Choroid plexus epithelial cell (primary cell): ENCODE measurements at regions not wholly inside any gene's neighbourhood (a gene's known extent, or its start where the extent isn't known, plus 50 kb on each side); places are given as distances from the start of the nearest gene placed in this dataset.

Experiments
- DNase-seq: peaks from one replicate; pipeline ENCODE4 v3.0.0-alpha.2; 2010; ENCODE audit warnings: low read depth
- H3K4me3 ChIP-seq: 2 replicates; pipeline ENCODE4 v1.5.1; 2011; ENCODE audit warnings: low read depth, mild to moderate bottlenecking, control low read depth, low read length, moderate library complexity
- CTCF ChIP-seq: conservative IDR thresholded peaks from 2 replicates; pipeline ENCODE4 v1.5.1; 2011; ENCODE audit warnings: low read depth, mild to moderate bottlenecking, control low read depth, inconsistent platforms, low read length, moderate library complexity

- no peak overlapping the region for H3K4me3 ChIP-seq
- DNase-seq: no peak
- no peak for TF ChIP-seq CTCF
Observed at GRCh38 chr4:184315675-184316359, 98.1 kb upstream of the ENPP6 start.

GRCh38 chr4:184313702-184314659 lies 96.3 kb upstream of the ENPP6 start:
- H3K4me3 ChIP-seq: no peak overlapping the region
- no peak for TF ChIP-seq CTCF
- DNase-seq: no peak

GRCh38 chr4:184313058-184313581 lies 95.4 kb upstream of the ENPP6 start:
- H3K4me3 ChIP-seq: no peak overlapping the region
- TF ChIP-seq CTCF: no peak
- DNase-seq: no peak

GRCh38 chr4:184312126-184312525 lies 94.5 kb upstream of the ENPP6 start:
- DNase-seq: no peak
- H3K4me3 ChIP-seq: no peak overlapping the region
- no peak for TF ChIP-seq CTCF

GRCh38 chr4:184310881-184311709 lies 93.4 kb upstream of the ENPP6 start:
- H3K4me3 ChIP-seq: no peak overlapping the region
- DNase-seq: no peak
- no peak for TF ChIP-seq CTCF

- DNase-seq: no peak
- H3K4me3 ChIP-seq: no peak overlapping the region
- peak; percentile 31 for TF ChIP-seq CTCF
Observed at GRCh38 chr4:184310171-184310567, 92.5 kb upstream of the ENPP6 start.
